ENCODE measurements at regions not wholly inside any gene's neighbourhood (a gene's known extent, or its start where the extent isn't known, plus 50 kb on each side); places are given as distances from the start of the nearest gene placed in this dataset.

DNA sequence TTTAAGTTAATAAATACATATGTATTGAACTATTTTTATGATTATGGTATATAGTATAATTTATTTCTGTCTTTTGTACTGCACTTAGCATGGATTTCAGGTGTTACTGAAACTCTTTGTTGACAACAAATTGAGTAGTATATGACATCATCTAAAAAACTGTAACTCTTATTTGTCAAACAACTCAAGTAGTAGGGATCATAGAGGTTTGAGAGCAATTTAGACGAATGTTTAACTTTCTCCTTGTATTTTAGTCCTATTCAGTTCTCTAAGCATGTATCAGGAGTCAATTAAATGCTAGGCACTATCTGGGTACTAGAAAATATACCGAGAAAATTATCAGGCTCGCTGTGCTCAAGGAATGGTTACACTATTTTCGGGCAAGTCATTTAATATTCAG is 595.2 kb downstream of the METTL15 start:
- Histone ChIP-seq H3K9me3 (ENCODE audit: control insufficient read depth in 5 of 5, low read length in 5 of 5) (no peaks in the 10 kb centered on the region), H3K27me3 (ENCODE audit: control insufficient read depth in 5 of 5, insufficient read depth in 4 of 5, low read length in 5 of 5) (peaks cover 0 to 3% (median 0%) of the 10 kb centered on the region in 5 donors), H3K4me1 (ENCODE audit: control insufficient read depth in 5 of 5, insufficient read depth in 5 of 5, low read length in 5 of 5) (no peaks in the 10 kb centered on the region), H3K27ac (ENCODE audit: low read depth, low read length) (no peak overlapping the region), H3K4me3 (ENCODE audit: low read depth in 1 of 5, low read length in 5 of 5) (no peak overlapping the region), H3K9ac (ENCODE audit: low read length in 5 of 5) (no peak overlapping the region), H3K36me3 (ENCODE audit: control insufficient read depth in 5 of 5, insufficient read depth in 5 of 5, low read length in 5 of 5) (no peaks in the 10 kb centered on the region)

DNA sequence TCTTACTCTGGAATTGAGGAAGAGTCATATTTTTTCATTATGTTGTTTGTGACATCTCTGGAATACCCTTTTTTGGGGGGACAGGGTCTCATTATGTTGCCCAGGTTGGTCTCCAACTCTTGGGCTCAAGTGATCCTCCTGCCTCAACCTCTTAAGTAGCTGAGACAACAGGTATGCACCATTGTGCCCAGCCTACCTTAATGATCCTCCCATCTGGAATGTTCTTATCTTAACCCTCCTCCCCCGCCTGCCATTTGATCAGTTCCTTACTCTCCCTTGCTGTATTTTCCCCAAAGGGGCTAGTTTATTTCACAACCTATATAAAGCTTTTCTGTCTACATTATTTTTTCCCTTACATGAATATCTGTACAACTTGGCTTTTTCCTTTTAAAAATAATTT is 594.7 kb downstream of the METTL15 start:
- H3K9me3 ChIP-seq (ENCODE audit: control insufficient read depth in 5 of 5, low read length in 5 of 5), result no peaks in the 10 kb centered on the region
- H3K4me3 ChIP-seq (ENCODE audit: low read depth in 1 of 5, low read length in 5 of 5), result no peak overlapping the region
- no peak overlapping the region for H3K27ac ChIP-seq (ENCODE audit: low read depth, low read length)
- no peaks in the 10 kb centered on the region for H3K36me3 ChIP-seq (ENCODE audit: control insufficient read depth in 5 of 5, insufficient read depth in 5 of 5, low read length in 5 of 5)
- no peaks in the 10 kb centered on the region for H3K4me1 ChIP-seq (ENCODE audit: control insufficient read depth in 5 of 5, insufficient read depth in 5 of 5, low read length in 5 of 5)
- no peak overlapping the region for H3K9ac ChIP-seq (ENCODE audit: low read length in 5 of 5)
- peaks cover 0 to 3% (median 0%) of the 10 kb centered on the region in 5 donors for H3K27me3 ChIP-seq (ENCODE audit: control insufficient read depth in 5 of 5, insufficient read depth in 4 of 5, low read length in 5 of 5)

DNA sequence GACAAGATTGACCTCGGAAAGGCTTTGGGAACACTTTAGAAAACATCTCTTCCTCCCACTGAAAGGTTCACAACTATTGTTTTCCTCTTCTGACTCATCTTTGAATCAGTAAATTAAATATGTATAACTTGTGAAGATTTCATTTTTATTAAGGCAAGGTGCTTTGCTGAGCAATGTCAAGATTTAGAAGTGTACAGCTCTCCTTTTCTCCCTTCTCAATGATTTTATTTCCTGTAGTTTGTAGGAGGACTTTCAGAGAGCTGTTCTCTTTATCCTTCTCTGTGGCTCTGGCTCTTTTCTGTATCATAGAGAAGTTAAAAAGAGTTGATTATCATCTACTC is 594.2 kb downstream of the METTL15 start:
- Histone ChIP-seq H3K4me1 (ENCODE audit: control insufficient read depth in 5 of 5, insufficient read depth in 5 of 5, low read length in 5 of 5) (no peaks in the 10 kb centered on the region), H3K9me3 (ENCODE audit: control insufficient read depth in 5 of 5, low read length in 5 of 5) (no peaks in the 10 kb centered on the region)

DNA sequence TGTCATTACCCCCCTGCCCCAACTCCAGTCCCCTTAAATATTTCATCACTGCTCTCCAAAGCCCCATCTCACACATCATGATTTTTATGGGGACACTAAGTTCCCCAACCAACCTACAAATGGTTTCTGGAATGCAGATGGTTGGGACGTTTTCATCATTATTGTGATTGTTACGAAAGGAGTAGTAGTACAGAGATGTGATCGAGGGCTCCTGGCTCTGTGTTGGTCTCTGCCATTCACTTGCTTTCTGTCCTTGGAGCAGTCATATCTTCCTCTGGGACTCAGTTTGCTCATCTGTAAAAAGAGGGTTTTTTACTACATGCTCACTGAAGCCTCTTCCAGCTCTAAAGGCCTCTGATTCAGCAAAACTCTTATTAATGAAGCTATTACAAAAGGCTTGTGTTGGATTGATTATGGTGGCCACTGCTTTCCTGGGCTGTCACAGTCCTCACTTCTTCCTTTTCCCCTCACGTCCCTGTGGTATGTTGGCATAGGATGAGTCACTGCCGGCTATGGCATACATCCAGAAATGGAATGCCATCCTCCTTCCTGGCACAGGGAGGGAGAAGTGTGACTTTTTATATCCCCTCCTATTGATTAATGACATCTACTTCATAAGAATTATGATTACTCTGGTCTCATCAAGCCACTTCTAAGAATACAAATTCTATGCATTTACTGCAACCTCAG is 593.7 kb downstream of the METTL15 start:
- Histone ChIP-seq H3K36me3 (ENCODE audit: control insufficient read depth in 5 of 5, insufficient read depth in 5 of 5, low read length in 5 of 5) (no peaks in the 10 kb centered on the region), H3K9ac (ENCODE audit: low read length in 5 of 5) (no peak overlapping the region), H3K9me3 (ENCODE audit: control insufficient read depth in 5 of 5, low read length in 5 of 5) (no peaks in the 10 kb centered on the region), H3K4me1 (ENCODE audit: control insufficient read depth in 5 of 5, insufficient read depth in 5 of 5, low read length in 5 of 5) (no peaks in the 10 kb centered on the region), H3K4me3 (ENCODE audit: low read depth in 1 of 5, low read length in 5 of 5) (no peak overlapping the region), H3K27me3 (ENCODE audit: control insufficient read depth in 5 of 5, insufficient read depth in 4 of 5, low read length in 5 of 5) (peaks cover 0 to 3% (median 0%) of the 10 kb centered on the region in 5 donors), H3K27ac (ENCODE audit: low read depth, low read length) (no peak overlapping the region)

More for the DNA sequence above, 594.2 kb downstream of the METTL15 start:
- Histone ChIP-seq H3K36me3 (ENCODE audit: control insufficient read depth in 5 of 5, insufficient read depth in 5 of 5, low read length in 5 of 5) (no peaks in the 10 kb centered on the region), H3K9ac (ENCODE audit: low read length in 5 of 5) (no peak overlapping the region), H3K4me3 (ENCODE audit: low read depth in 1 of 5, low read length in 5 of 5) (no peak overlapping the region), H3K27me3 (ENCODE audit: control insufficient read depth in 5 of 5, insufficient read depth in 4 of 5, low read length in 5 of 5) (peaks cover 0 to 3% (median 0%) of the 10 kb centered on the region in 5 donors), H3K27ac (ENCODE audit: low read depth, low read length) (no peak overlapping the region)

DNA sequence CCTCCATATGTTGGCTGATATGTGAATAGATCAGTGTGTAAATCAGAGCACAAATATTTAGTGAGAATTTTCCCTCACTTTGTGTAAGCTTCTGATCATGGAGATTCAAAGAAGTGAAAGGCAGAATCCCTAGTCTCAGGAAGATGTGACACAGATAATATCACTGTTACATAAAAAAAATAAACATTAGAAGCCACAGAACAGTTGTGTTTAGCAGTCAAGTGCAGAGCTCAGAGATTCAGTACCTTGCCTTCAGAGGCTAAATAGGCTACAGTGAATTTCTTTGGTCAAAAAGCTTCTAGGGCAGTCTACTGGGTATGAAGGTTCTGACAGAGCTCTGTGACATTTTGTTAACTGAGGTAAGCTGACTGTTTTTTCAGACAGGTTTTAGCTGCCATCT is 591.5 kb downstream of the METTL15 start:
- no peak overlapping the region for H3K9ac ChIP-seq (ENCODE audit: low read length in 5 of 5)
- no peaks in the 10 kb centered on the region for H3K36me3 ChIP-seq (ENCODE audit: control insufficient read depth in 5 of 5, insufficient read depth in 5 of 5, low read length in 5 of 5)
- H3K27me3 ChIP-seq (ENCODE audit: control insufficient read depth in 5 of 5, insufficient read depth in 4 of 5, low read length in 5 of 5), result peaks cover 0 to 3% (median 0%) of the 10 kb centered on the region in 5 donors
- no peaks in the 10 kb centered on the region for H3K4me1 ChIP-seq (ENCODE audit: control insufficient read depth in 5 of 5, insufficient read depth in 5 of 5, low read length in 5 of 5)
- H3K4me3 ChIP-seq (ENCODE audit: low read depth in 1 of 5, low read length in 5 of 5), result no peak overlapping the region
- no peak overlapping the region for H3K27ac ChIP-seq (ENCODE audit: low read depth, low read length)
- H3K9me3 ChIP-seq (ENCODE audit: control insufficient read depth in 5 of 5, low read length in 5 of 5), result no peaks in the 10 kb centered on the region

DNA sequence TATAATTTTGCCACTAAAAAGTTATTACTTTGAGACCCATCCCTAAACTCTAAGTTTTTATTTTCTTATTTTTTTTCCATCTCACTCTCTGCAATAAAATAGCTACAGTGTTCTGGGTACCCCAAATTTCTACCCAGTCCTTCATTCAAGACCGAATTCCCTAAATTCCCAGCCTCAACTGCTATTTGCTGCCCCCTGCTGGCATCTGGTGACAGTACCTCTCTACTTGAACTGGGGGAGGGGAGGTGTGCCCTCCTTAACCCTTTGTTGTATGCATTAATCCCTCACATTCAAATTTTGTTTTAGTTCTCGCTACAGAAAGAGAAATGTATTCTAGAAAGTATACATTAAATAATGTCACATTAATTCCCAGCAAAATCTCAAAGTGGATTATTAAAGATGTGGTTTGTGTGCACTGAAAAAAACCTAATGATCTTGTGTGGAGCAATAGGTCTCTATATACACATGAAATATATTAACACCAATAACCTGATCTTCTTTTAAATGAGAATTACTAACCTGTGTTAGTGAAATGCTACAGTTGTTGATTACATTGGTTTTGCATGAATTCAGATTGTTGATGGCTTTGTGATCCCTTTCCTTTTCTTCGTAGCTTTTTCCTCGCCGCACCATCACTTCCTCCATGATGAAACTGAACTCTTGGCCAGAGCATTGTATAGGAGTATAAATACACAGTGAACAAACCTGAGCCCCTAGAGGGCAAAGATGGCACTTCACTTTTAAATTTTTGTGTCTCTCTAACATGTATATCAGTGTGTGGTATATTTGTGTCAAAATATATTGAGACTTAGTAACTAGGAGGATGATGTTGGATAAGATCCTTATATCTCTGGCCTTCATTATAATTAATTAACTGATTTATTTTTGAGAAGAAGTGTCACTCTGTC is 590.0 kb downstream of the METTL15 start:
- H3K4me3 ChIP-seq (ENCODE audit: low read depth in 1 of 5, low read length in 5 of 5), result no peak overlapping the region
- H3K9ac ChIP-seq (ENCODE audit: low read length in 5 of 5), result no peak overlapping the region
- H3K36me3 ChIP-seq (ENCODE audit: control insufficient read depth in 5 of 5, insufficient read depth in 5 of 5, low read length in 5 of 5), result no peaks in the 10 kb centered on the region
- H3K9me3 ChIP-seq (ENCODE audit: control insufficient read depth in 5 of 5, low read length in 5 of 5), result no peaks in the 10 kb centered on the region
- H3K27me3 ChIP-seq (ENCODE audit: control insufficient read depth in 5 of 5, insufficient read depth in 4 of 5, low read length in 5 of 5), result peaks cover 0 to 3% (median 0%) of the 10 kb centered on the region in 5 donors
- no peaks in the 10 kb centered on the region for H3K4me1 ChIP-seq (ENCODE audit: control insufficient read depth in 5 of 5, insufficient read depth in 5 of 5, low read length in 5 of 5)
- H3K27ac ChIP-seq (ENCODE audit: low read depth, low read length), result no peak overlapping the region

DNA sequence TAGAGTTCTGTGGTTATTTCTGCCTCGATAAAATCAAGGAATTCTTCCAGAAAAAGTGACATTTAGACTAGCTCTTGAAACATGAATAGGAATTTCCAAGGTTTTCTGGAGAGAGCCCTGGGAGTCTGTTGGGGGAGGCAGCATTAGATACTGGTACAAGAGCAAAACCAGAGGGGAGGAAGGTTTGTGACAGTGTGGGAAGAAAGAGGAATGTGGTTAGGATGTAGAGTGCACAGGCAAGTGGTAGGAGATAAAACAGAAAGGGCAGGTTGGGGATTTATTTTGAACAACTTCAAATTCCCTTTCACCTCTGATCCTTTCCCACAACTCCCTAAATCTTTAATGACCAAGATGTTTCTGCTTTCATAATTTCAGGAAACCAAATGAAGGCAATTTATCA is 588.4 kb downstream of the METTL15 start:
- Histone ChIP-seq H3K36me3 (ENCODE audit: control insufficient read depth in 5 of 5, insufficient read depth in 5 of 5, low read length in 5 of 5) (no peaks in the 10 kb centered on the region), H3K9me3 (ENCODE audit: control insufficient read depth in 5 of 5, low read length in 5 of 5) (no peaks in the 10 kb centered on the region), H3K4me1 (ENCODE audit: control insufficient read depth in 5 of 5, insufficient read depth in 5 of 5, low read length in 5 of 5) (no peaks in the 10 kb centered on the region), H3K27ac (ENCODE audit: low read depth, low read length) (no peak overlapping the region), H3K27me3 (ENCODE audit: control insufficient read depth in 5 of 5, insufficient read depth in 4 of 5, low read length in 5 of 5) (peaks cover 0 to 3% (median 0%) of the 10 kb centered on the region in 5 donors), H3K4me3 (ENCODE audit: low read depth in 1 of 5, low read length in 5 of 5) (no peak overlapping the region), H3K9ac (ENCODE audit: low read length in 5 of 5) (no peak overlapping the region)

DNA sequence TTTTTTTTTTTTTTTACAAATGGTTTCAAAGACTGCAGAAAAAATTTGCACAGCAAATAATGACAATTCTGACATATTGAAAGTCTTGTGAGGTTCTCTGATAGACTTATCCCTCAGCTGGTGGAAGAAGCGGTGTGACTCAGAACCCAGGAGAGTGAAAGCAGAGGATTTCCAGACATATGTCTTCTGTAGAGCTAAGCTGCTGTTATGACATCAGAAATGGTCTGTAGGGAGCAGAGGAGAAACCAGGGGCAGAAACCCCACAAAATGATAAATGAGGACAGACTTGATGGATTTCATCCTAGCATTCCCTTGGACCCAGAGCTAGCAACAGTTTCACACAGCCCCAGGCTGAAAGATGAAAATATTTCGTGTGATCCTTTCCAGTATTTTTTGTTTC is 582.6 kb downstream of the METTL15 start:
- no peaks in the 10 kb centered on the region for H3K36me3 ChIP-seq (ENCODE audit: control insufficient read depth in 5 of 5, insufficient read depth in 5 of 5, low read length in 5 of 5)
- no peak overlapping the region for H3K27ac ChIP-seq (ENCODE audit: low read depth, low read length)
- no peaks in the 10 kb centered on the region for H3K27me3 ChIP-seq (ENCODE audit: control insufficient read depth in 5 of 5, insufficient read depth in 4 of 5, low read length in 5 of 5)
- H3K9me3 ChIP-seq (ENCODE audit: control insufficient read depth in 5 of 5, low read length in 5 of 5), result no peaks in the 10 kb centered on the region
- H3K4me3 ChIP-seq (ENCODE audit: low read depth in 1 of 5, low read length in 5 of 5), result no peak overlapping the region
- H3K4me1 ChIP-seq (ENCODE audit: control insufficient read depth in 5 of 5, insufficient read depth in 5 of 5, low read length in 5 of 5), result no peaks in the 10 kb centered on the region
- no peak overlapping the region for H3K9ac ChIP-seq (ENCODE audit: low read length in 5 of 5)

DNA sequence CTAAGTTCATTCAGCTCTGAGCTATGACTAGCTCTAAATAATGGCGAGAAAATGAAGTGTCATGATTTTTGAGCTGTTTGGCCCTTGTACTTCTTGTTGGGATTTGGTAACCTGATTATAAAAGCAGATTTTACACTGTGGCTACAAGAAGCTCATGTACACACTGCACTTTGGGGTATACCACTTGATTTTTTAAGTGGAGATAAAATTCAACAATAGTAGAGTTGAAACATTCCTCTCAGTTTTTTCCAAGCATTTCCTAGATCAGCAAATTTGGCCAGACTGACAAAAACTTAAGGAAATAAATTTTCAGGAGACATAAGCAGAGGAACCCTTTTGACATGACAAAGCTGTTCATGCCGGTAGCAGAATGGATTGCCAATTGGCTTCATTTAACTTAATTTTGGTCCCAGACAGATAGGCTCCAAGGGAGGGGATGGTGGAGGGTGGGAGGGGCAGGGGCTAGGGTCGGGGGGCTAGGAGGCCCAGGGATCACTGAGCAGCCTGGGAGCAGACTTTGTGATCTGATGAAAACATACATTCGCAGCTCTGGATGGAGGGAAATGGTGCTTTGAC is 575.9 kb downstream of the METTL15 start:
- no peak overlapping the region for H3K9ac ChIP-seq (ENCODE audit: low read length in 5 of 5)
- no peaks in the 10 kb centered on the region for H3K4me1 ChIP-seq (ENCODE audit: control insufficient read depth in 5 of 5, insufficient read depth in 5 of 5, low read length in 5 of 5)
- no peaks in the 10 kb centered on the region for H3K36me3 ChIP-seq (ENCODE audit: control insufficient read depth in 5 of 5, insufficient read depth in 5 of 5, low read length in 5 of 5)

More for the DNA sequence above, 575.9 kb downstream of the METTL15 start:
- H3K9me3 ChIP-seq (ENCODE audit: control insufficient read depth in 5 of 5, low read length in 5 of 5), result no peaks in the 10 kb centered on the region
- H3K27ac ChIP-seq (ENCODE audit: low read depth, low read length), result no peak overlapping the region
- H3K27me3 ChIP-seq (ENCODE audit: control insufficient read depth in 5 of 5, insufficient read depth in 4 of 5, low read length in 5 of 5), result no peaks in the 10 kb centered on the region
- H3K4me3 ChIP-seq (ENCODE audit: low read depth in 1 of 5, low read length in 5 of 5), result no peak overlapping the region

All from subcutaneous abdominal adipose tissue (tissue), 5 donors.